Tibial artery (tissue), 4 donors: ENCODE measurements at regions not wholly inside any gene's neighbourhood (a gene's known extent, or its start where the extent isn't known, plus 50 kb on each side); places are given as distances from the start of the nearest gene placed in this dataset.
"Not testable (repeated sequence)": the region's sequence is repeated elsewhere in the genome, so short reads cannot be mapped to it uniquely, and the experiment has no call there.

Experiments
- DNase-seq, 2 donors: peaks; one replicate each; pipeline ENCODE4 v3.0.0-alpha.2; 2019
- H3K27ac ChIP-seq, 2 donors: fragments of 200-600 bp; sonication (generic) in 1 of 2; 1 replicate in 1 of 2; 2 replicates in 1 of 2; pipeline ENCODE4 v1.5.1; 2018 to 2019; ENCODE audit warnings: mild to moderate bottlenecking in 1 of 2
- H3K27me3 ChIP-seq, 2 donors: fragments of 200-600 bp; sonication (generic) in 1 of 2; one replicate each; pipeline versions ENCODE4 v1.5.1 to v1.6.0; 2016 to 2019
- H3K36me3 ChIP-seq, 3 donors: fragments of 200-600 bp; sonication (generic) in 2 of 3; one replicate each; pipeline ENCODE4 v1.5.1; 2016 to 2019; ENCODE audit warnings: mild to moderate bottlenecking in 2 of 3
- H3K4me1 ChIP-seq, 4 donors: fragments of 200-600 bp; sonication (generic) in 2 of 4; 1 replicate in 3 of 4; 2 replicates in 1 of 4; pipeline ENCODE4 v1.5.1; 2016 to 2019
- H3K4me3 ChIP-seq, 2 donors: fragments of 200-600 bp; sonication (generic) in 1 of 2; 1 replicate in 1 of 2; 2 replicates in 1 of 2; pipeline ENCODE4 v1.5.1; 2018 to 2019; ENCODE audit warnings: mild to moderate bottlenecking in 2 of 2
- H3K9me3 ChIP-seq, 3 donors: fragments of 200-600 bp; sonication (generic) in 1 of 3; one replicate each; pipeline ENCODE4 v1.5.1; 2016 to 2019
- intact Hi-C: fragments of 100-400 bp; cut with DNase I; formaldehyde crosslinking; loops from one replicate; pipeline ENCODE4 v1.15.0; 2023; ENCODE audit warnings: low total_unique reads
- TF ChIP-seq, protein P1 (sequence below), 2 experiments: fragments of 200-600 bp in 1 of 2; fragments of 450-650 bp in 1 of 2; IDR thresholded peaks; one replicate each; pipeline ENCODE4 v1.5.1; 2017 to 2019; ENCODE audit warnings: antibody characterized with exemption in 2 of 2, mild to moderate bottlenecking in 1 of 2, moderate library complexity in 1 of 2

DNA sequence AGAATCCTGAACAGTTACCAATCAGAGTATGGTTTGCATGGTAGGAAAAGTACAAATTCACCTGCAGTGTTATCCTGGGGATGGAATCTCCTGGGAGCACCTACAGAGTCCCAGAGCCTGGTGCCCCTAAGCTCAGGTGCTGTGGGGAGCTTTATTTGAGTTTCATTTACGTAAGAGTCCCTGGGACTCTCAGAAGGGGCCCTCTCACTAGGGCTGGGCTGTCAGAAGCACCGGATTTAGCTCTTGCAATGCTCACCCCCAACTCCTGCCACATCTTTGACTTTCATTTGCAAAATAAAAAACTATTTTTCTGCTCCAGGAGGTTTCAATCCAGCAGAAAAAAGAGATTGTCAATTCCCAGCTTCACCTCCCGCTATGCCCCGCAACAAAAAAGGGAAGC, 569.8 kb upstream of the B3GAT1 start:
- DNase-seq: no peak
- peaks cover 0 to 14% of the 10 kb centered on the region in 2 donors for H3K27me3 ChIP-seq

DNA sequence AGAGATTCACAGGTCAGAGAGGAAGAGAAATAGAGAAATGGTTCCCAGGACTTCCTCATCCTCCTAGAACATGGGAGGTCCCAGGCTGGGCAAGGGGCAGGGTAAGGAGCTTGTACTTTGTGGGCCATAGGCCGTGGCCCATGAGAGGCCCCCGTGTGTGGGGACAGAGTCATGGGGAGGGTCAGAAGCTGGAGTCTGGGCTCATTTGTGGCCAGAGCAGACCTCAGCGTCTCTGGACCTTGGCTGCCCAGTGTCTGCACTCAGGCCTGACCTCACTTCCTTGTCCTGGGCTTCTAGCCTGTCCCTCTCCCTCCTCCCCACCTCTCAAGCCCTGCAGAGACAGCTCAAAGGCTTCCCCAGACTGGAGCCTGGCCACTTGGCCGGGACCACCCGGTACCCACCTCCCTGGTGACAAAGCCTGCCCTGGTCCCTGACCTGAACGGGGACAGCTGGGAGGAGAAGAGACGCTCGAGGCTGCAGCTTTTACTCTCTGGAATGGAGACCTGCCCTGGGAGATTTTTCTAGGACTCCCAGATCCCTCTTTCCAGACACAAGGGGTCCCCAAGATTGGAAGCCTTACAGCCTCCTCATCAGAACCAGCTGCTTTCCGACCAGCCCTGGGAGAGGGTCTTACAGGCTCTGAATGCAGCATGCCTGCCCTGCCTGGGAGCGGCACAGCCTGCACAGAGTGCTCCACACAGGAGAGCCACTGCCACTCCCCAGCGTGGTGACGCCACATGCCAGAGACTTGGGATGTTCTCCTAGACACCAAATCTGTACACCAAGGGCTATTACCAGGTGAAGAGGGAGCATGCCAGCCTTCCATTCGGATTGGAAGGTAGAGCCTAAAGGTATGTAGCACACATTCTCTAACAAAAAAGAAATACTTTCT, 569.0 kb upstream of the B3GAT1 start:
- intact Hi-C loops: no loop called here
- no peaks in the 10 kb centered on the region for H3K36me3 ChIP-seq
- no peak overlapping the region for H3K4me3 ChIP-seq
- DNase-seq: no peak
- TF ChIP-seq, protein P1, sequence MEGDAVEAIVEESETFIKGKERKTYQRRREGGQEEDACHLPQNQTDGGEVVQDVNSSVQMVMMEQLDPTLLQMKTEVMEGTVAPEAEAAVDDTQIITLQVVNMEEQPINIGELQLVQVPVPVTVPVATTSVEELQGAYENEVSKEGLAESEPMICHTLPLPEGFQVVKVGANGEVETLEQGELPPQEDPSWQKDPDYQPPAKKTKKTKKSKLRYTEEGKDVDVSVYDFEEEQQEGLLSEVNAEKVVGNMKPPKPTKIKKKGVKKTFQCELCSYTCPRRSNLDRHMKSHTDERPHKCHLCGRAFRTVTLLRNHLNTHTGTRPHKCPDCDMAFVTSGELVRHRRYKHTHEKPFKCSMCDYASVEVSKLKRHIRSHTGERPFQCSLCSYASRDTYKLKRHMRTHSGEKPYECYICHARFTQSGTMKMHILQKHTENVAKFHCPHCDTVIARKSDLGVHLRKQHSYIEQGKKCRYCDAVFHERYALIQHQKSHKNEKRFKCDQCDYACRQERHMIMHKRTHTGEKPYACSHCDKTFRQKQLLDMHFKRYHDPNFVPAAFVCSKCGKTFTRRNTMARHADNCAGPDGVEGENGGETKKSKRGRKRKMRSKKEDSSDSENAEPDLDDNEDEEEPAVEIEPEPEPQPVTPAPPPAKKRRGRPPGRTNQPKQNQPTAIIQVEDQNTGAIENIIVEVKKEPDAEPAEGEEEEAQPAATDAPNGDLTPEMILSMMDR (IDR thresholded peaks at IDR 0.05): no peak
- no peaks in the 10 kb centered on the region for H3K4me1 ChIP-seq
- H3K27ac ChIP-seq: no peak overlapping the region
- H3K27me3 ChIP-seq: peaks cover 0 to 14% of the 10 kb centered on the region in 2 donors
- H3K9me3 ChIP-seq: no peaks in the 10 kb centered on the region

More for the DNA sequence above, 569.8 kb upstream of the B3GAT1 start:
- TF ChIP-seq, protein P1 (IDR thresholded peaks at IDR 0.05): no peak
- H3K4me1 ChIP-seq: no peaks in the 10 kb centered on the region
- H3K27ac ChIP-seq: no peak overlapping the region
- H3K4me3 ChIP-seq: no peak overlapping the region
- no peaks in the 10 kb centered on the region for H3K9me3 ChIP-seq
- intact Hi-C loops: no loop called here
- no peaks in the 10 kb centered on the region for H3K36me3 ChIP-seq

DNA sequence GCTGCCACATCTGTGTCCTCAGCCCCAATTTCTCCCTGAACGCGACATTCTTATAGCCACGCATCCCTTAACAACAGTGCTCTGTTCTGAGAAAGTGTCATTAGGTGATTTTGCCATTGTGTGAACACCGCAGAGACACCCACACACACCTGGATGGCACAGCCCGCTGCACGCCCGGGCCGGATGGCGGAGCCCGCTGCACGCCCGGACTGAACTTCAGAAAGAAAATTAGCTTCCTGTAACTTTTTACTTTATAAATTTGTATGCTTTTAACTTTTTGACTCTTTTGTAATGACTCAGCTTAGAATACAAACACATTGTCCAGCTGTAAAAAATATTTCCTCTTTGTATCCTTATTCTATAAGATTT, 567.0 kb upstream of the B3GAT1 start:
- DNase-seq, H3K4me3 ChIP-seq, H3K36me3 ChIP-seq, H3K4me1 ChIP-seq, intact Hi-C loops, H3K27ac ChIP-seq, H3K9me3 ChIP-seq: not testable (repeated sequence)
- peaks cover 0 to 14% of the 10 kb centered on the region in 2 donors for H3K27me3 ChIP-seq

DNA sequence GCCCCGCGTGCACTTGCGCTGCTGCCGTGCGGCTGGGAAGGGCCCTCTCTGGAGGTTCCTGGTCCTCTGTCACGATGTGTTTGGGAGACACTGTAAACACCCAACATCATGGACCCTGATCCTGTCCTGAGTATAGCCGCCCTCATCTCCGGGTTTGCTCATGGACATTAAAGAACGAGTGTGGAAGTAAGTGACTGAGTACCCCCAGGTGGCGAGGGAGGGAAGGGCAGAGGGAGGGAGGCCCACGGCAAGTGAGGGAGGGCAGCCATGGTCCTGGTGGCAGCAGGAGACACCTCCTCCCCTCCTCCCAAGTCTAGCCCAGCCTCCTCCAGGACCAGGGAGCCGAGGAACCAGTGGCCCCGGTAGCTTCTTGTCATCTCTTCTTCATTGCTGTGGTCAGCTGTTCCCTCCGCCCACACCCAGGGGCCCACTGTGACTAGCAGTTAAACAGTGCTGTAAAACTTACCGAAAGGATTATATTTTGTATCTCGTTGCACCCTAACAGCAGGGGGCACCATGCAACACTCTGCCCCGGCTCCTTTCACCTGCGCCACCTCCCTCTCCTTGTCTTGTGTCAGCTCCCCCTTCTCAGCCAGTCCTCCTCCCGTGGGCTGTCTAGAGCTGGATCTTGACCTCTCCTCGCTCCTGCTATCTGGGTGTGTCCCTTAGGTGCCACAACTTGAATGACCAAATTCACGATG, 566.5 kb upstream of the B3GAT1 start:
- Histone ChIP-seq H3K4me1 (no peaks in the 10 kb centered on the region), H3K9me3 (no peaks in the 10 kb centered on the region), H3K36me3 (no peaks in the 10 kb centered on the region), H3K4me3 (no peak overlapping the region), H3K27me3 (peaks cover 0 to 11% of the 10 kb centered on the region in 2 donors), H3K27ac (no peak overlapping the region)
- intact Hi-C loops: no loop called here
- no peak for DNase-seq
- TF ChIP-seq, protein P1 (IDR thresholded peaks at IDR 0.05): peak; percentile 30 to 38

DNA sequence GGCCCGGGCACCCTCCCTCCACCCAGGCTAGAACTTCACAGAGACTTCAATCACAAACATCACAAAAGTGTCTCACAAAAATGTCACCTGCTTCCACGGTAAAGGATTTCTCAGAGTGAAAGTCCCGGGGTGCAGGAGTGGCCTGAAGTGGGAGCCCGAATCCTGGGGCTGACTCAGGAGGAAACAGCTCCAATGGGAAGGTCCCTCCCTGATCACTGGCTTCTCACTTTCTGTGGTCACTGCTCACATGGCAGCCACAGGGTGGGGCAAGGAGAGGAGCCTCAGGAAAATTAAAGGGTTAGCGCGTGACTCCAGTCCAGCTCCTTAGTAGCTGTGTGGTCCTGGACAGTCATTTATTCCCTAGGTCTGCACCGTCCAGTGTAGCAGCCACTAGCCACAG, 564.5 kb upstream of the B3GAT1 start:
- Histone ChIP-seq H3K4me1 (no peaks in the 10 kb centered on the region), H3K27ac (no peak overlapping the region), H3K4me3 (no peak overlapping the region), H3K36me3 (no peaks in the 10 kb centered on the region), H3K27me3 (no peaks in the 10 kb centered on the region), H3K9me3 (no peaks in the 10 kb centered on the region)
- DNase-seq: no peak
- intact Hi-C loops: no loop called here
- TF ChIP-seq, protein P1 (IDR thresholded peaks at IDR 0.05): no peak

DNA sequence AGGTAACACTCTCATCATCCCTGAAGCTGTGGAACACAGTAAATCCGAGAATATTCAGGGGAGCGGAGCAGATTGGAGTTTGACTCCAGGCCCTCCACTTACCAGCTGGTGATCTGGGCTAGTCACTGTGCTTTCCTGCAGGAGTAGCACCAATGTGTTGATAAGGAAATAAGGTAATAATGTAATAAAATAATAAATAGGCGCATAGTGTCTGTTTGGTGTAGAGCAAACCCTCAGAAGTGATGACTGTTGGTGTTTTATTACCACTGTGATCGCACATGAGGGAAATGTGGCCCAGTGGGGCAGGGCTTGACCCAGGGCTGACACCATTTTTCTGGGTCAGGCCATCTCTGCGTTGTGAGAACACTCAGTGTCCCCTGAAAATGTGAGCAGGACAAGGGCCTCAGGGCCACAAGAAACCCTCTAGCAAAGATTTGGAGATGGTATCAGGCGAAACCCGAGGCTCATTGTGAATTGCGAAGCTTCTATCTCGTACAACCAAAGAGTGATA, 563.9 kb upstream of the B3GAT1 start:
- TF ChIP-seq, protein P1 (IDR thresholded peaks at IDR 0.05): no peak
- no peak overlapping the region for H3K27ac ChIP-seq
- H3K4me3 ChIP-seq: no peak overlapping the region
- H3K27me3 ChIP-seq: no peaks in the 10 kb centered on the region
- DNase-seq: no peak
- no peaks in the 10 kb centered on the region for H3K9me3 ChIP-seq
- intact Hi-C loops: no loop called here
- no peaks in the 10 kb centered on the region for H3K4me1 ChIP-seq
- no peaks in the 10 kb centered on the region for H3K36me3 ChIP-seq
